Endothelial cell of umbilical vein (primary cell): ENCODE measurements at regions not wholly inside any gene's neighbourhood (a gene's known extent, or its start where the extent isn't known, plus 50 kb on each side); places are given as distances from the start of the nearest gene placed in this dataset.

Source experiments
- BruUV-seq: library from RNA; stranded (reverse); fragments of 400-500 nt; replicated peaks from 2 replicates; lab custom pipeline; 2021; lab: Mats Ljungman, UMichigan
- CTCF ChIA-PET: fragments of 300-600, 350-600 bp; sonication (Branson Sonifier 250); formaldehyde crosslinking; loops from one replicate; lab custom pipeline; 2021; ENCODE audit warnings: antibody characterized with exemption, inconsistent platforms; lab: Charles Lee
- POLR2A ChIA-PET: fragments of 300-600, 350-600 bp; sonication (Branson Sonifier 250); formaldehyde crosslinking; loops from one replicate; lab custom pipeline; 2021; ENCODE audit warnings: antibody characterized with exemption, inconsistent platforms; lab: Charles Lee
- DNase-seq: peaks from one replicate; pipeline ENCODE4 v3.0.0-alpha.2; 2011; ENCODE audit warnings: low read depth, low spot score
- FAIRE-seq: peaks from 2 replicates; lab custom pipeline; 2011; peaks lifted over from hg19 to GRCh38; lab: Jason Lieb, UNC
- H2AFZ ChIP-seq: 2 replicates; pipeline ENCODE4 v1.6.0; 2012; ENCODE audit warnings: low read depth, low read length, control low read depth, inconsistent platforms
- H3K27ac ChIP-seq: 2 replicates; pipeline ENCODE4 v1.5.1; 2011; ENCODE audit warnings: low read depth, mild to moderate bottlenecking, control low read depth, low read length, moderate library complexity; ENCODE audit not compliant: insufficient read depth
- H3K27me3 ChIP-seq, 2 experiments: 2 replicates each; pipeline versions ENCODE4 v1.6.0 to v1.6.1; 2011; ENCODE audit warnings: low read length in 2 of 2, mixed read lengths in 1 of 2; ENCODE audit not compliant: control insufficient read depth in 2 of 2, insufficient read depth in 2 of 2
- H3K36me3 ChIP-seq, 2 experiments: 2 replicates in 1 of 2; 3 replicates in 1 of 2; pipeline ENCODE4 v1.5.1; 2011; ENCODE audit warnings: low read length in 2 of 2, mild to moderate bottlenecking in 1 of 2, moderate library complexity in 1 of 2; ENCODE audit not compliant: control insufficient read depth in 2 of 2, insufficient read depth in 2 of 2; ENCODE audit errors: extremely low read depth in 1 of 2
- H3K4me1 ChIP-seq: 3 replicates; pipeline ENCODE4 v1.5.1; 2011; ENCODE audit warnings: mild to moderate bottlenecking, low read length; ENCODE audit not compliant: control insufficient read depth, insufficient read depth; ENCODE audit errors: extremely low read depth
- H3K4me2 ChIP-seq: 2 replicates; pipeline ENCODE4 v1.6.1; 2011; ENCODE audit warnings: low read length, control low read depth, mixed read lengths; ENCODE audit not compliant: insufficient read depth
- H3K4me3 ChIP-seq, 3 experiments: fragments of 200-600 bp in 1 of 3; sonication (generic), shearing (Covaris generic) in 1 of 3; replicated peaks in 1 of 3; 2 replicates each; pipeline ENCODE4 v1.5.1; 2011 to 2016; ENCODE audit warnings: control low read depth in 3 of 3, low read length in 3 of 3, mild to moderate bottlenecking in 2 of 3, inconsistent platforms in 1 of 3, low read depth in 1 of 3, moderate library complexity in 1 of 3; ENCODE audit not compliant: insufficient read depth in 1 of 3
- H3K79me2 ChIP-seq: 2 replicates; pipeline ENCODE4 v1.6.0; 2012; ENCODE audit warnings: low read length, inconsistent platforms; ENCODE audit not compliant: control insufficient read depth, insufficient read depth
- H3K9ac ChIP-seq: replicated peaks from 2 replicates; pipeline ENCODE3; 2011; ENCODE audit warnings: low read length, control low read depth; ENCODE audit not compliant: insufficient read depth; ENCODE audit errors: extremely low read depth
- H3K9me1 ChIP-seq: replicated peaks from 3 replicates; pipeline ENCODE4 v1.6.0; 2011; ENCODE audit warnings: mild to moderate bottlenecking, low read length; ENCODE audit not compliant: control insufficient read depth, insufficient read depth; ENCODE audit errors: extremely low read depth
- H3K9me3 ChIP-seq: replicated peaks from 2 replicates; pipeline ENCODE4 v1.5.1; 2012; ENCODE audit warnings: low read length, inconsistent platforms; ENCODE audit not compliant: control insufficient read depth, insufficient read depth
- H4K20me1 ChIP-seq: replicated peaks from 2 replicates; pipeline ENCODE3; 2011; ENCODE audit warnings: mild to moderate bottlenecking, low read length; ENCODE audit not compliant: control insufficient read depth, insufficient read depth; ENCODE audit errors: extremely low read depth
- EZH2 ChIP-seq: IDR thresholded peaks from 2 replicates; pipeline ENCODE4 v1.6.1; 2012; ENCODE audit warnings: borderline replicate concordance, low read depth, mild to moderate bottlenecking, moderate library complexity, low read length, inconsistent platforms; ENCODE audit not compliant: severe bottlenecking
- FOS ChIP-seq: IDR thresholded peaks from 2 replicates; pipeline ENCODE4 v1.6.1; 2011; ENCODE audit warnings: mild to moderate bottlenecking, low read length, moderate library complexity, borderline replicate concordance; ENCODE audit not compliant: insufficient read depth
- GATA2 ChIP-seq: IDR thresholded peaks from 2 replicates; pipeline ENCODE4 v1.7.0; 2011; ENCODE audit warnings: low read depth, mild to moderate bottlenecking, moderate library complexity, mixed read lengths, low read length; ENCODE audit not compliant: insufficient read length, insufficient read depth
- JUN ChIP-seq: IDR thresholded peaks from 2 replicates; pipeline ENCODE4 v1.6.1; 2011; ENCODE audit warnings: borderline replicate concordance, low read depth; ENCODE audit not compliant: insufficient read length, insufficient read depth
- MYC ChIP-seq: IDR thresholded peaks from one replicate; pipeline ENCODE4 v1.6.1; 2011; ENCODE audit warnings: mild to moderate bottlenecking, low read depth, low read length
- POLR2A ChIP-seq: IDR thresholded peaks from 2 replicates; pipeline ENCODE4 v1.6.1; 2012; ENCODE audit warnings: low read depth, mild to moderate bottlenecking, control low read depth, low read length
- POLR2AphosphoS5 ChIP-seq: IDR thresholded peaks from 2 replicates; pipeline ENCODE4 v1.6.1; 2012; ENCODE audit warnings: low read depth, mild to moderate bottlenecking, control low read depth, low read length, moderate library complexity; ENCODE audit not compliant: insufficient read depth
- dilution Hi-C: fragments of 300-500 bp; cut with MboI; formaldehyde crosslinking; loops from one replicate; pipeline ENCODE4 v1.15.0; 2019; ENCODE audit warnings: low sequenced_read_pairs; ENCODE audit not compliant: extremely low pct_ligation_motif_present
- intact Hi-C: fragments of 100-400 bp; cut with micrococcal nuclease; formaldehyde crosslinking; loops from one replicate; pipeline ENCODE4 v1.10.0; 2022
- TF ChIP-seq, protein P1 (sequence below): IDR thresholded peaks from 2 replicates; pipeline ENCODE4 v1.6.1; 2011; ENCODE audit not compliant: insufficient read depth, insufficient read length
- TF ChIP-seq, protein P2 (sequence below), 2 donors: IDR thresholded peaks; 1 replicate in 1 of 2; 2 replicates in 1 of 2; pipeline ENCODE4 v1.5.1; 2011; ENCODE audit warnings: low read length in 2 of 2, mild to moderate bottlenecking in 2 of 2, moderate library complexity in 2 of 2, control low read depth in 1 of 2, inconsistent platforms in 1 of 2, low read depth in 1 of 2; ENCODE audit not compliant: insufficient read depth in 1 of 2; ENCODE audit errors: extremely low read depth in 1 of 2

GRCh38 chr22:49494555-49494954 is 333.1 kb downstream of the BRD1 start:
- no peak for TF ChIP-seq POLR2A
- TF ChIP-seq FOS, result no peak
- TF ChIP-seq, protein P1, sequence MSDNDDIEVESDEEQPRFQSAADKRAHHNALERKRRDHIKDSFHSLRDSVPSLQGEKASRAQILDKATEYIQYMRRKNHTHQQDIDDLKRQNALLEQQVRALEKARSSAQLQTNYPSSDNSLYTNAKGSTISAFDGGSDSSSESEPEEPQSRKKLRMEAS, result no peak
- TF ChIP-seq EZH2, result no peak
- intact Hi-C loops, result no loop called here

GRCh38 chr22:49492741-49493251 is 334.9 kb downstream of the BRD1 start:
- intact Hi-C loops, result no loop called here
- no peak overlapping the region for H3K27ac ChIP-seq
- no peaks in the 10 kb centered on the region for H3K9me1 ChIP-seq
- H3K79me2 ChIP-seq, result no peaks in the 10 kb centered on the region
- dilution Hi-C loops, result no loop called here
- no peaks in the 10 kb centered on the region for H4K20me1 ChIP-seq
- H3K27me3 ChIP-seq, result no peaks in the 10 kb centered on the region
- no peak overlapping the region for H3K4me2 ChIP-seq
- TF ChIP-seq FOS, result no peak
- TF ChIP-seq MYC, result no peak
- TF ChIP-seq POLR2AphosphoS5, result no peak
- TF ChIP-seq, protein P2, sequence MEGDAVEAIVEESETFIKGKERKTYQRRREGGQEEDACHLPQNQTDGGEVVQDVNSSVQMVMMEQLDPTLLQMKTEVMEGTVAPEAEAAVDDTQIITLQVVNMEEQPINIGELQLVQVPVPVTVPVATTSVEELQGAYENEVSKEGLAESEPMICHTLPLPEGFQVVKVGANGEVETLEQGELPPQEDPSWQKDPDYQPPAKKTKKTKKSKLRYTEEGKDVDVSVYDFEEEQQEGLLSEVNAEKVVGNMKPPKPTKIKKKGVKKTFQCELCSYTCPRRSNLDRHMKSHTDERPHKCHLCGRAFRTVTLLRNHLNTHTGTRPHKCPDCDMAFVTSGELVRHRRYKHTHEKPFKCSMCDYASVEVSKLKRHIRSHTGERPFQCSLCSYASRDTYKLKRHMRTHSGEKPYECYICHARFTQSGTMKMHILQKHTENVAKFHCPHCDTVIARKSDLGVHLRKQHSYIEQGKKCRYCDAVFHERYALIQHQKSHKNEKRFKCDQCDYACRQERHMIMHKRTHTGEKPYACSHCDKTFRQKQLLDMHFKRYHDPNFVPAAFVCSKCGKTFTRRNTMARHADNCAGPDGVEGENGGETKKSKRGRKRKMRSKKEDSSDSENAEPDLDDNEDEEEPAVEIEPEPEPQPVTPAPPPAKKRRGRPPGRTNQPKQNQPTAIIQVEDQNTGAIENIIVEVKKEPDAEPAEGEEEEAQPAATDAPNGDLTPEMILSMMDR (IDR thresholded peaks at IDR 0.05; ENCODE audit: extremely low read depth in 1 of 2, insufficient read depth in 1 of 2, low read depth in 1 of 2, low read length in 2 of 2), result no peak
- no peak for TF ChIP-seq JUN
- no peak for TF ChIP-seq EZH2
- TF ChIP-seq, protein P1, result no peak
- no peak for TF ChIP-seq GATA2
- no peak for TF ChIP-seq POLR2A
- H3K36me3 ChIP-seq, result no peaks in the 10 kb centered on the region
- H2AFZ ChIP-seq, result no peak overlapping the region
- BruUV-seq, result no TSS peak
- H3K4me1 ChIP-seq, result no peaks in the 10 kb centered on the region
- CTCF ChIA-PET, result no interaction called here
- H3K9me3 ChIP-seq, result peaks cover 6% of the 10 kb centered on the region
- POLR2A ChIA-PET, result no interaction called here
- H3K4me3 ChIP-seq, result no peak overlapping the region
- no peak for FAIRE-seq
- no peak for DNase-seq
- H3K9ac ChIP-seq, result no peak overlapping the region

More at GRCh38 chr22:49494555-49494954, 333.1 kb downstream of the BRD1 start:
- Histone ChIP-seq H3K4me2 (no peak overlapping the region), H3K4me3 (no peak overlapping the region), H3K27ac (no peak overlapping the region), H3K9me1 (no peaks in the 10 kb centered on the region), H3K27me3 (no peaks in the 10 kb centered on the region), H3K9me3 (peaks cover 6% of the 10 kb centered on the region), H2AFZ (no peak overlapping the region), H4K20me1 (no peaks in the 10 kb centered on the region), H3K9ac (no peak overlapping the region), H3K79me2 (no peaks in the 10 kb centered on the region), H3K4me1 (no peaks in the 10 kb centered on the region), H3K36me3 (no peaks in the 10 kb centered on the region)
- DNase-seq, result no peak
- no TSS peak for BruUV-seq
- dilution Hi-C loops, result no loop called here
- ChIA-PET CTCF (no interaction called here), POLR2A (no interaction called here)
- FAIRE-seq, result no peak
